ENCODE measurements at regions not wholly inside any gene's neighbourhood (a gene's known extent, or its start where the extent isn't known, plus 50 kb on each side); places are given as distances from the start of the nearest gene placed in this dataset.
"Not testable (repeated sequence)": the region's sequence is repeated elsewhere in the genome, so short reads cannot be mapped to it uniquely, and the experiment has no call there.

GRCh38 chr18:32868406-32868805, 95.6 kb upstream of the KLHL14 start:
- Histone ChIP-seq H3K9me3 (replicated peaks in 1 of 2; ENCODE audit: control insufficient read depth in 2 of 2, insufficient read depth in 1 of 2, low read depth in 1 of 2, low read length in 2 of 2) (no peaks in the 10 kb centered on the region), H3K9ac (ENCODE audit: low read depth, low read length, poor library complexity) (no peak overlapping the region), H3K27me3 (ENCODE audit: control insufficient read depth in 3 of 3, insufficient read depth in 3 of 3, low read depth in 1 of 3, low read length in 3 of 3) (no peaks in the 10 kb centered on the region), H3K4me1 (ENCODE audit: control insufficient read depth in 2 of 2, insufficient read depth in 1 of 2, low read depth in 1 of 2, low read length in 2 of 2) (peaks cover 8 to 10% of the 10 kb centered on the region in 2 donors), H3K36me3 (replicated peaks in 1 of 2; ENCODE audit: control insufficient read depth in 2 of 2, insufficient read depth in 2 of 2, low read length in 2 of 2) (no peaks in the 10 kb centered on the region), H3K4me3 (ENCODE audit: low read length in 2 of 2) (no peak overlapping the region), H4K91ac (ENCODE audit: low read depth, low read length, poor library complexity) (no peak overlapping the region), H3K79me1 (ENCODE audit: low read depth, low read length) (no peaks in the 10 kb centered on the region), H2AK5ac (ENCODE audit: low read depth, low read length) (no peak overlapping the region), H3K14ac (ENCODE audit: low read length) (no peak overlapping the region), H2AFZ (ENCODE audit: low read length) (no peak overlapping the region), H2BK12ac (ENCODE audit: low read length) (no peak overlapping the region), H2BK120ac (ENCODE audit: low read depth, low read length) (no peak overlapping the region), H3K27ac (replicated peaks; ENCODE audit: low read length) (no peak overlapping the region), H3K4ac (ENCODE audit: low read length) (no peak overlapping the region), H2BK15ac (ENCODE audit: low read length) (no peak overlapping the region), H2BK5ac (ENCODE audit: low read length) (no peak overlapping the region), H3K18ac (ENCODE audit: low read length) (no peak overlapping the region), H4K8ac (ENCODE audit: low read depth, low read length) (no peak overlapping the region), H3K23ac (ENCODE audit: low read depth, low read length, poor library complexity) (no peak overlapping the region), H3K4me2 (ENCODE audit: insufficient read depth, low read length, poor library complexity, severe bottlenecking) (no peak overlapping the region)
- WGBS, 2 donors (ENCODE audit: extremely low coverage in 2 of 2, insufficient read length in 2 of 2, insufficient replicate concordance in 1 of 2), result no CpG with 5 or more reads among the region's 7 CpGs
- DNase-seq (ENCODE audit: low spot score), result no peak

- no CpG with 5 or more reads among the region's 10 CpGs for WGBS, 2 donors (ENCODE audit: extremely low coverage in 2 of 2, insufficient read length in 2 of 2, insufficient replicate concordance in 1 of 2)
- no peak overlapping the region for H3K4me3 ChIP-seq (ENCODE audit: low read length in 2 of 2)
Observed at GRCh38 chr18:32867936-32868335, 95.1 kb upstream of the KLHL14 start.

GRCh38 chr18:32867330-32867729, 94.5 kb upstream of the KLHL14 start:
- H3K9me3 ChIP-seq (replicated peaks in 1 of 2; ENCODE audit: control insufficient read depth in 2 of 2, insufficient read depth in 1 of 2, low read depth in 1 of 2, low read length in 2 of 2), result no peaks in the 10 kb centered on the region
- no peak overlapping the region for H4K8ac ChIP-seq (ENCODE audit: low read depth, low read length)
- H3K4me2 ChIP-seq (ENCODE audit: insufficient read depth, low read length, poor library complexity, severe bottlenecking), result no peak overlapping the region
- no peak overlapping the region for H2BK12ac ChIP-seq (ENCODE audit: low read length)
- H3K79me1 ChIP-seq (ENCODE audit: low read depth, low read length), result no peaks in the 10 kb centered on the region
- H3K14ac ChIP-seq (ENCODE audit: low read length), result no peak overlapping the region
- no peak overlapping the region for H2BK15ac ChIP-seq (ENCODE audit: low read length)
- no peak overlapping the region for H2BK120ac ChIP-seq (ENCODE audit: low read depth, low read length)
- no peaks in the 10 kb centered on the region for H3K36me3 ChIP-seq (replicated peaks in 1 of 2; ENCODE audit: control insufficient read depth in 2 of 2, insufficient read depth in 2 of 2, low read length in 2 of 2)
- H3K4ac ChIP-seq (ENCODE audit: low read length), result no peak overlapping the region
- no peak for DNase-seq (ENCODE audit: low spot score)
- H4K91ac ChIP-seq (ENCODE audit: low read depth, low read length, poor library complexity), result no peak overlapping the region
- H3K4me3 ChIP-seq (ENCODE audit: low read length in 2 of 2), result no peak overlapping the region
- no peak overlapping the region for H3K9ac ChIP-seq (ENCODE audit: low read depth, low read length, poor library complexity)
- H2AK5ac ChIP-seq (ENCODE audit: low read depth, low read length), result no peak overlapping the region
- peaks cover 8 to 10% of the 10 kb centered on the region in 2 donors for H3K4me1 ChIP-seq (ENCODE audit: control insufficient read depth in 2 of 2, insufficient read depth in 1 of 2, low read depth in 1 of 2, low read length in 2 of 2)
- no peak overlapping the region for H3K18ac ChIP-seq (ENCODE audit: low read length)
- H2BK5ac ChIP-seq (ENCODE audit: low read length), result no peak overlapping the region
- H3K23ac ChIP-seq (ENCODE audit: low read depth, low read length, poor library complexity), result no peak overlapping the region
- no CpG with 5 or more reads among the region's 6 CpGs for WGBS, 2 donors (ENCODE audit: extremely low coverage in 2 of 2, insufficient read length in 2 of 2, insufficient replicate concordance in 1 of 2)
- no peak overlapping the region for H3K27ac ChIP-seq (replicated peaks; ENCODE audit: low read length)
- no peaks in the 10 kb centered on the region for H3K27me3 ChIP-seq (ENCODE audit: control insufficient read depth in 3 of 3, insufficient read depth in 3 of 3, low read depth in 1 of 3, low read length in 3 of 3)
- no peak overlapping the region for H2AFZ ChIP-seq (ENCODE audit: low read length)

More at GRCh38 chr18:32867936-32868335, 95.1 kb upstream of the KLHL14 start:
- no peak overlapping the region for H2BK120ac ChIP-seq (ENCODE audit: low read depth, low read length)
- no peaks in the 10 kb centered on the region for H3K36me3 ChIP-seq (replicated peaks in 1 of 2; ENCODE audit: control insufficient read depth in 2 of 2, insufficient read depth in 2 of 2, low read length in 2 of 2)
- no peak overlapping the region for H2AFZ ChIP-seq (ENCODE audit: low read length)
- no peak overlapping the region for H3K14ac ChIP-seq (ENCODE audit: low read length)
- H3K4me1 ChIP-seq (ENCODE audit: control insufficient read depth in 2 of 2, insufficient read depth in 1 of 2, low read depth in 1 of 2, low read length in 2 of 2), result peaks cover 8 to 10% of the 10 kb centered on the region in 2 donors
- H2BK5ac ChIP-seq (ENCODE audit: low read length), result no peak overlapping the region
- no peak overlapping the region for H2BK12ac ChIP-seq (ENCODE audit: low read length)
- no peak overlapping the region for H2AK5ac ChIP-seq (ENCODE audit: low read depth, low read length)
- no peaks in the 10 kb centered on the region for H3K27me3 ChIP-seq (ENCODE audit: control insufficient read depth in 3 of 3, insufficient read depth in 3 of 3, low read depth in 1 of 3, low read length in 3 of 3)
- no peaks in the 10 kb centered on the region for H3K79me1 ChIP-seq (ENCODE audit: low read depth, low read length)
- no peak overlapping the region for H4K8ac ChIP-seq (ENCODE audit: low read depth, low read length)
- H3K23ac ChIP-seq (ENCODE audit: low read depth, low read length, poor library complexity), result no peak overlapping the region
- H3K27ac ChIP-seq (replicated peaks; ENCODE audit: low read length), result no peak overlapping the region
- no peak overlapping the region for H3K18ac ChIP-seq (ENCODE audit: low read length)
- no peak overlapping the region for H3K4me2 ChIP-seq (ENCODE audit: insufficient read depth, low read length, poor library complexity, severe bottlenecking)
- H3K9ac ChIP-seq (ENCODE audit: low read depth, low read length, poor library complexity), result no peak overlapping the region
- DNase-seq (ENCODE audit: low spot score), result no peak
- no peaks in the 10 kb centered on the region for H3K9me3 ChIP-seq (replicated peaks in 1 of 2; ENCODE audit: control insufficient read depth in 2 of 2, insufficient read depth in 1 of 2, low read depth in 1 of 2, low read length in 2 of 2)
- no peak overlapping the region for H2BK15ac ChIP-seq (ENCODE audit: low read length)
- no peak overlapping the region for H4K91ac ChIP-seq (ENCODE audit: low read depth, low read length, poor library complexity)
- no peak overlapping the region for H3K4ac ChIP-seq (ENCODE audit: low read length)

GRCh38 chr18:32862031-32862430, 89.2 kb upstream of the KLHL14 start:
- not testable (repeated sequence) for H2BK120ac ChIP-seq (ENCODE audit: low read depth, low read length); H3K18ac ChIP-seq (ENCODE audit: low read length); H3K9ac ChIP-seq (ENCODE audit: low read depth, low read length, poor library complexity); H3K23ac ChIP-seq (ENCODE audit: low read depth, low read length, poor library complexity); H3K4me3 ChIP-seq (ENCODE audit: low read length in 2 of 2); H3K27me3 ChIP-seq (ENCODE audit: control insufficient read depth in 3 of 3, insufficient read depth in 3 of 3, low read depth in 1 of 3, low read length in 3 of 3); H2BK15ac ChIP-seq (ENCODE audit: low read length); H3K14ac ChIP-seq (ENCODE audit: low read length); H4K91ac ChIP-seq (ENCODE audit: low read depth, low read length, poor library complexity); H3K9me3 ChIP-seq (replicated peaks in 1 of 2; ENCODE audit: control insufficient read depth in 2 of 2, insufficient read depth in 1 of 2, low read depth in 1 of 2, low read length in 2 of 2); H2AK5ac ChIP-seq (ENCODE audit: low read depth, low read length); H2BK12ac ChIP-seq (ENCODE audit: low read length); H2AFZ ChIP-seq (ENCODE audit: low read length); H3K79me1 ChIP-seq (ENCODE audit: low read depth, low read length); H3K4ac ChIP-seq (ENCODE audit: low read length); H3K4me2 ChIP-seq (ENCODE audit: insufficient read depth, low read length, poor library complexity, severe bottlenecking); H4K8ac ChIP-seq (ENCODE audit: low read depth, low read length); H3K27ac ChIP-seq (replicated peaks; ENCODE audit: low read length); DNase-seq (ENCODE audit: low spot score); H3K4me1 ChIP-seq (ENCODE audit: control insufficient read depth in 2 of 2, insufficient read depth in 1 of 2, low read depth in 1 of 2, low read length in 2 of 2); H2BK5ac ChIP-seq (ENCODE audit: low read length); H3K36me3 ChIP-seq (replicated peaks in 1 of 2; ENCODE audit: control insufficient read depth in 2 of 2, insufficient read depth in 2 of 2, low read length in 2 of 2)
- no CpG with 5 or more reads among the region's 18 CpGs for WGBS, 2 donors (ENCODE audit: extremely low coverage in 2 of 2, insufficient read length in 2 of 2, insufficient replicate concordance in 1 of 2)
